Retinal pigment epithelial cell (primary cell): ENCODE measurements at regions not wholly inside any gene's neighbourhood (a gene's known extent, or its start where the extent isn't known, plus 50 kb on each side); places are given as distances from the start of the nearest gene placed in this dataset.

Experiments used
- DNase-seq: peaks from one replicate; pipeline ENCODE4 v3.0.0-alpha.2; 2010; ENCODE audit warnings: low read depth
- H3K4me3 ChIP-seq: 2 replicates; pipeline ENCODE4 v1.5.1; 2011; ENCODE audit warnings: mild to moderate bottlenecking, low read length, control low read depth, moderate library complexity
- TF ChIP-seq, protein P1 (sequence below): conservative IDR thresholded peaks from 2 replicates; pipeline ENCODE4 v1.5.1; 2011; ENCODE audit warnings: low read depth, low read length, control low read depth, inconsistent platforms

DNA sequence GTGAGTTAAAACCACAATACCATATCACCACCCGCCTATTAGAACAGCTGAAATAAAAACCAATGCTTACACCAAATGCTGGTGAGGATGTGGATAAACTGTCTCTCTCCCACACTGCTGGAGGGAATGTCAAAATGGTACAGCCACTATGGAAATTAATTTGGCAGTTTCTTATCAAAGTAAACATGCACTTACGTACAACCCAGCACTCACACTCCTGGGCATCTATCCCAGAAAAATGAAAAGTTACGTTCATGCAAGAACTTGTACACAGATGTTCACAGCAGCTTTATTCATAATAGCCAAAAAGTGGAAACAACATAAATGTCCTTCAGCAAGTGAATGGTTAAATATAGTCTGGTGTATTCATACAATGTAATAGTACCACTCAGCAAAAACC lies 173.2 kb upstream of the MYOCD start:
- TF ChIP-seq, protein P1, sequence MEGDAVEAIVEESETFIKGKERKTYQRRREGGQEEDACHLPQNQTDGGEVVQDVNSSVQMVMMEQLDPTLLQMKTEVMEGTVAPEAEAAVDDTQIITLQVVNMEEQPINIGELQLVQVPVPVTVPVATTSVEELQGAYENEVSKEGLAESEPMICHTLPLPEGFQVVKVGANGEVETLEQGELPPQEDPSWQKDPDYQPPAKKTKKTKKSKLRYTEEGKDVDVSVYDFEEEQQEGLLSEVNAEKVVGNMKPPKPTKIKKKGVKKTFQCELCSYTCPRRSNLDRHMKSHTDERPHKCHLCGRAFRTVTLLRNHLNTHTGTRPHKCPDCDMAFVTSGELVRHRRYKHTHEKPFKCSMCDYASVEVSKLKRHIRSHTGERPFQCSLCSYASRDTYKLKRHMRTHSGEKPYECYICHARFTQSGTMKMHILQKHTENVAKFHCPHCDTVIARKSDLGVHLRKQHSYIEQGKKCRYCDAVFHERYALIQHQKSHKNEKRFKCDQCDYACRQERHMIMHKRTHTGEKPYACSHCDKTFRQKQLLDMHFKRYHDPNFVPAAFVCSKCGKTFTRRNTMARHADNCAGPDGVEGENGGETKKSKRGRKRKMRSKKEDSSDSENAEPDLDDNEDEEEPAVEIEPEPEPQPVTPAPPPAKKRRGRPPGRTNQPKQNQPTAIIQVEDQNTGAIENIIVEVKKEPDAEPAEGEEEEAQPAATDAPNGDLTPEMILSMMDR: no peak
- H3K4me3 ChIP-seq: no peak overlapping the region
- DNase-seq: no peak

DNA sequence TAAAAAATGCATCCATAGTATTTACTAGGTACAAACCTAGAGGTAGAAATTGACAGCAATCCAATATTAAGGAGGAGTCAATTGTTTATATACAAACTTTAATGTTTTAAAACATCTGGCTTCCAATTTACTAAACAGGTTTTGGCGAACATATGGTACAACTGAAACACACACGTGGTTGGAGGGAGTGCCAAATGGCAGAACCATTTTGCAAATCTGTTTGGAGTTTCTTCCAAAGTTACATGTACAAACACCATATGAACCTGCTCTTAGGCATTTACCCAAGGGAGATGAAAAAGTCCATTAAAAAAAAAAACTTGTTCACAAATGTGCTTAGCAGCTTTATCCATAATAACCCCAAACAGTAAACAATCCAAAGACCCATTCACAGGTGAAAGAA lies 159.8 kb upstream of the MYOCD start:
- no peak for DNase-seq
- H3K4me3 ChIP-seq: no peak overlapping the region
- TF ChIP-seq, protein P1: no peak

DNA sequence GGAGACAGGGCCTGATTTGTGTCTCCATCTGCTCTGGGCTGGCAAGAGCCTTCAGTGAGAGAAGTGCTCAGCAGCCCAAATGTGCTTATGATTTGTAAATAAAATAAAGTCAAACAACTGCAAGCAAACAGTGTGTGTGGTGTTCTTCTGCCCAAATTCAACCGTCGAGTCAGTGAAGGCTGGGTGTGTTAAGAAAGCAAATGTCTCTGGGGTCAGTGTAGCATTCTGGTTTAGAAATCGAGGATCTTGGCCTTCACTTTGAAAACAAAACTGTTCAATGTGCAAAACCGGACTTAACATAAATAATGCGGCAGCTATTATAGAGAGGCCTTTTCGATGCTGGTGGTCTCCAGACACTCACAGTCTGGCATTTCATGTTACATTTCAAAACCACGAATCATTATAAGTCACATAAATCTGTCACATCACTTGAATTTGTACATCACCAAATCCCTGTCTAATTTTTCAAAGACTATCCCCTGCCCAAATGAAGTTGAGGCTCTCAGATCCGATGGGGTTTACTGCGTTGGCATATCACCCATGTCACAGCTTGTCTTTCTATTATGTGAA lies 158.6 kb upstream of the MYOCD start:
- no peak for DNase-seq
- no peak overlapping the region for H3K4me3 ChIP-seq
- TF ChIP-seq, protein P1: no peak

GRCh38 chr17:12509801-12510200 lies 155.9 kb upstream of the MYOCD start:
- DNase-seq: no peak
- TF ChIP-seq, protein P1: no peak
- no peak overlapping the region for H3K4me3 ChIP-seq

DNA sequence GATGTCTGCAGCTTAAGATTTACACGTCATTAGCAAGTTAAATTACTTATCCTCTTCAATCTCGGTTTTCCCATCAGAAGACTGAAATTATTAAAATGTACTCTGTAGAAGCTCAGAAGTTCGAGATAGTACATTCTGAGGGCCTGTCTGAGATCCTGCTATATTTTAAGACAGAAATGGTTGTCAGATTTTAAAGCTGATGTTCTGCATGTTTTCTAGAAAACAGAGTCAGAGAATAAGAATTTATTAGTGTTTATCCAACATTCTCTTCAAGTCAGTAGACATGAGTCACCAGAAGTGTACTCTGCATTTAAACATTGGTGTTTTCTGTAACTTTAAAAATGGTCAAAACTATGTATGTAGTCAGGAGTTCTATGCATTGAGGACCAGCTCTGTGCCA lies 155.2 kb upstream of the MYOCD start:
- DNase-seq: no peak

DNA sequence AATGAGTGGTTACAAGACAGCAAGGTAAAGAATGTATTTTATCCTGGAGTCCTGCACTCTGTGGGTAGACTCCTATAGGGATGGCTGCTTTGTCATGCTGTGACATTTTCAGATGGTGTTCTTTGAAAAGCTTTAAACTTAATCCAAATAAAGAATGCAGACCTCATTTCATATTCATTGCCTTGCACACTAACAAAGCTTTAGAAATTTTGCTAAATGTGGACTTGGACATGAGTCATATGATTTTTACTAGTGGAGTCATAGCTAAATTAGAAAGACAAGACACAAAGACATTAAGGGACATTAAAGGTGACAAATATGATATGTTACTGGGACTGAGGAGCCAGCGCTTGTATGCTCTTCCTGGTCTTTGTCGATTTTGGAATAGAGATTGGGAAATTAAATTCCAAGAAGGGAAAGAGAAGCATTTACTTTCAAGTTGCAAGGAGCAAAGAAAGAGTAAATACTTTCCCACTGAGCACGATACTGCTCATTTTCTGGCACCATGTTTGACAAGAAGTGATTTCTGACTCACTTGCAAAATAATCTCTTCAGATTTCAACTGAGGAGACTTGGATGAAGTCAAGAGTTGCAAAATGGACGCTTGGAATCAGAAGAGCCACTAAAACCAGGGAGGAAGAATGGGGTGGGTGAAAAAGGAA lies 152.9 kb upstream of the MYOCD start:
- no peak for DNase-seq
- TF ChIP-seq, protein P1: no peak
- H3K4me3 ChIP-seq: no peak overlapping the region

More for the DNA sequence above, 155.2 kb upstream of the MYOCD start:
- TF ChIP-seq, protein P1: no peak
- H3K4me3 ChIP-seq: no peak overlapping the region

GRCh38 chr17:12514596-12514995 lies 151.1 kb upstream of the MYOCD start:
- TF ChIP-seq, protein P1: no peak
- H3K4me3 ChIP-seq: no peak overlapping the region
- no peak for DNase-seq
